MM.1S (cell line): ENCODE measurements at regions not wholly inside any gene's neighbourhood (a gene's known extent, or its start where the extent isn't known, plus 50 kb on each side); places are given as distances from the start of the nearest gene placed in this dataset.

Experiments
- EZH2phosphoT487 ChIP-seq: fragments of 300-600 bp; sonication (generic); IDR thresholded peaks from 2 replicates; pipeline ENCODE4 v1.6.1; 2018; ENCODE audit warnings: antibody characterized with exemption, low read length
- TF ChIP-seq, protein P1 (sequence below): fragments of 300-600 bp; sonication (generic); IDR thresholded peaks from 2 replicates; pipeline ENCODE4 v1.5.1; 2016; ENCODE audit warnings: antibody characterized with exemption, low read length, mixed read lengths

DNA sequence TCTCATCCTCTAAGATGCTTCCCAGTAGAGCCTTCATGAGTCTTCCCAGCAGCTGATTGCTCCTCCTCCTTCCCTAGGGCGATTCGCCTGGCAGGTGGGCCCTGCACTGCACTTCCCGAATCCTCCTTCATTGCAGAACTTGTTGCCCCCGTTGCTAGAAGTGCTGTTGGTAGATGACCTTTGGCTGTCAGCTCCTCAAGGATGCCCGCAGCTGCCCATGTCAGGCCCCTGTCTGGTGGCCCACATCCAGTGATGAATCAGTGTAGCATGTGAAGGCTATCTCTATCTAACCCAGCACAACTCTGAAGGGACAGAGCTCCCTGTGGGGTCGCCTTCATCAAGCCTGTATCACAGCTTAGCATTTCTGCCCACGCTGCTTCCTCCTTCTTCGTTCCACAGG, 52.1 kb upstream of the F3 start:
- TF ChIP-seq, protein P1, sequence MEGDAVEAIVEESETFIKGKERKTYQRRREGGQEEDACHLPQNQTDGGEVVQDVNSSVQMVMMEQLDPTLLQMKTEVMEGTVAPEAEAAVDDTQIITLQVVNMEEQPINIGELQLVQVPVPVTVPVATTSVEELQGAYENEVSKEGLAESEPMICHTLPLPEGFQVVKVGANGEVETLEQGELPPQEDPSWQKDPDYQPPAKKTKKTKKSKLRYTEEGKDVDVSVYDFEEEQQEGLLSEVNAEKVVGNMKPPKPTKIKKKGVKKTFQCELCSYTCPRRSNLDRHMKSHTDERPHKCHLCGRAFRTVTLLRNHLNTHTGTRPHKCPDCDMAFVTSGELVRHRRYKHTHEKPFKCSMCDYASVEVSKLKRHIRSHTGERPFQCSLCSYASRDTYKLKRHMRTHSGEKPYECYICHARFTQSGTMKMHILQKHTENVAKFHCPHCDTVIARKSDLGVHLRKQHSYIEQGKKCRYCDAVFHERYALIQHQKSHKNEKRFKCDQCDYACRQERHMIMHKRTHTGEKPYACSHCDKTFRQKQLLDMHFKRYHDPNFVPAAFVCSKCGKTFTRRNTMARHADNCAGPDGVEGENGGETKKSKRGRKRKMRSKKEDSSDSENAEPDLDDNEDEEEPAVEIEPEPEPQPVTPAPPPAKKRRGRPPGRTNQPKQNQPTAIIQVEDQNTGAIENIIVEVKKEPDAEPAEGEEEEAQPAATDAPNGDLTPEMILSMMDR: no peak
- no peak for TF ChIP-seq EZH2phosphoT487
